ENCODE measurements at regions not wholly inside any gene's neighbourhood (a gene's known extent, or its start where the extent isn't known, plus 50 kb on each side); places are given as distances from the start of the nearest gene placed in this dataset.
"Not testable (repeated sequence)": the region's sequence is repeated elsewhere in the genome, so short reads cannot be mapped to it uniquely, and the experiment has no call there.

DNA sequence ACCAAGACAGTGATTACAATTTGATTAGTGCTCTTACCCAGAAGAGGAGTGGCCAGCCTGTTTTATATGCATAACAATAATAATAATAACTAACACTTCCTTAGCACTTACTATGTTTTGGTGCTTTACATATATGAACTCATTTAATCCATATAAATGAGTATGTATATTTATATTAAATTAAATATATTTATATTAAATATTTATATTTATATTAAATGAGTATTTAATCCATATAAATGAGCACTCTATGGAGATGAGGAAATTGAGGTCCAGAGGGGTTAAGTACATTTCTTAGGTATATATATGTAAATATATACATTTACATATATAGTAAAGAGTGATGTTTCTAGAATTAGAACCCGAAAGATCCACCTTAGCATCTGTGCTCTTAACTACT lies 673.9 kb upstream of the ACVR2A start:
- DNase-seq = no peak

GRCh38 chr2:147165697-147166382 lies 679.0 kb upstream of the ACVR2A start:
- no peak for DNase-seq

DNA sequence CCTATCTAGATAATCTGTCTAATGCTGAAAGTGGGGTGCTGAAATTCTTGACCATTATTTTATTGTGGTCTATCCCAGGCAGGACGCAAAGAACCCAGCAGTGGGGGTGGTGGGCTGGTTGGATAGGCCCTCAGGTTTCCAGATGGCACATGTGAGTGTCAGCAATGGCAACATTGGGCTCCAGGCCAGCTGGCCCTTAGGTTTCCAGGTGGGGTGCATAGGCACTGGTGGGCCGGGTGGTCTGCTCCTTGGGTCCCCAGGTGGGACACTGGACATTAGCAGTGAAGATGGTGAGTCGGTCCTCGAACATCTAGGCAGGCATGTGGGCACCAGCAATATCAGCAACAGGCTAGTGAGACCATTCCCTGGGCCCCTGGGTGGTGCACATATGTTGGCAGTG lies 680.3 kb upstream of the ACVR2A start:
- DNase-seq = no peak

GRCh38 chr2:147161746-147162145 lies 683.1 kb upstream of the ACVR2A start:
- DNase-seq = no peak

DNA sequence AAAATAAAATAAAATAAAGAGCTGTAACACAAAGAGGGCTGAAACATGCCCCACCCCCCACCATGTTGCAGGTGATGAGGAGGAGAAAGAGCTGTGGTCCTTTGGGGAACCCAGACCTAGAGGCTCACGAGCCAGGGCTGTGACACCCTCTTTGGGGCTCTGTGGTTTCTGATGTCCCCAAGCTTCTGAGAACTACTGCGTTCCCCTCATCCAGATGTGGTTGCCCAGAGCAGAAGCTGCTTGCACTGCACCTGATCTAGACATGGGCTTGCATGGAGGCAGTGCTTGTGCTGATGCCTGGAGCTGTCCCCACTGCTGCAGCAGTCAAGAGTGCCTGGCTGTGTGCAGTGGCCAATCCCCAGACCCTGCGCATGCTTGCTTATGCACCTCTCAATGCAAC lies 687.9 kb upstream of the ACVR2A start:
- no peak for DNase-seq

GRCh38 chr2:147150241-147150635 lies 694.6 kb upstream of the ACVR2A start:
- DNase-seq = no peak

- DNase-seq = no peak
These were observed 695.1 kb upstream of the ACVR2A start for GRCh38 chr2:147149575-147150240.

DNA sequence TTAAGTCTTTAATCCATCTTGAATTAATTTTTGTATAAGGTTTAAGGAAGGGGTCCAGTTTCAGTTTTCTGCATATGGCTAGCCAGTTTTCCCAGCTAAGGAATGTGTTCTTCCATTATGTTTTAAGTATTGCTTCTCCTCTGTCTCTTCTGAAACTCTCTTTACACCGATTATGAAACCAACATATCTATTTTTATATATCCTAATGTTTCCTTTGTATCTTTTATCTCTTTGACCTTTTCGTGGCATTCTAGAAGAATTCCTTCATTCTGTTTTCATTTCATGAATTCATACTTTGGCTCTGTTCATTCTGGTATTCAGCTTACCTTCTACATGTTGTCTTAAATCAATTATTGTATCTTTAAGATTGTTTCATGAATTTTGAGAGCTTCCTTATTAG lies 697.0 kb upstream of the ACVR2A start:
- DNase-seq = no peak

DNA sequence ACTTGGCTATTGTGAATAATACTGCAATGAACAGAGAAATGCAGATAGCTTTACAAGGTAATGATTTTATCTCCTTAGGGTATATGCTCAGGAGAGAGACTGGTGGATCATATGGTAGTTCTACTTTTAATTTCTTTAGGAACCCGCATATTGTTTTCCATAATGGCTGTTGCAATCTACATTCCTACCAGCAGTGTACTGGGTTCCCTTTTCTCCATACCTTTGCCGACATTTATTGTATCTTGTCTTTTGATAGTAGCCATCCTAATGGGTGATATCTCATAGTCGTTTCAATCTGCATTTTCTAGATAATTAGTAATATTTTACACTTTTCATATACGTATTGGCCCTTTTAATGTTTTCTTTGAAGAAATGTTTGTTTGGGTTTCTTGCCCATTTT lies 702.9 kb upstream of the ACVR2A start:
- DNase-seq = no peak

DNA sequence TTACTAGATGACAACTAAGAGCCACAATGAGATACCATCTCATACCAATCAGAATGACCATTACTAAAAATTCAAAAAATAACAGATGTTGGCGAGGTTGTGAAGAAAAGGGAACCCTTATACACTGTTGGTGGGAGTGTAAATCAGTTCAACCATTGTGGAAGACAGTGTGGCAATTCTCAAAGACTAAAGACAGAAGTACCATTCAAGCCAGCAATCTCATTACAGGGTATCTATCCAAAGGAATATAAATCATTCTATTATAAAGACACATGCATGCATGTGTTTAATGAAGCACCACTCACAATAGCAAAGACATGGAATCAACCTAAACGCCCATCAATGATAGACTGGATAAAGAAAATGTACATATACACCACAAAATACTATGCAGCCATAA lies 705.1 kb upstream of the ACVR2A start:
- DNase-seq = not testable (repeated sequence)

- DNase-seq = no peak
These were observed 707.1 kb upstream of the ACVR2A start for GRCh38 chr2:147137711-147138110.

GRCh38 chr2:147135376-147135775 lies 709.5 kb upstream of the ACVR2A start:
- DNase-seq = no peak

DNA sequence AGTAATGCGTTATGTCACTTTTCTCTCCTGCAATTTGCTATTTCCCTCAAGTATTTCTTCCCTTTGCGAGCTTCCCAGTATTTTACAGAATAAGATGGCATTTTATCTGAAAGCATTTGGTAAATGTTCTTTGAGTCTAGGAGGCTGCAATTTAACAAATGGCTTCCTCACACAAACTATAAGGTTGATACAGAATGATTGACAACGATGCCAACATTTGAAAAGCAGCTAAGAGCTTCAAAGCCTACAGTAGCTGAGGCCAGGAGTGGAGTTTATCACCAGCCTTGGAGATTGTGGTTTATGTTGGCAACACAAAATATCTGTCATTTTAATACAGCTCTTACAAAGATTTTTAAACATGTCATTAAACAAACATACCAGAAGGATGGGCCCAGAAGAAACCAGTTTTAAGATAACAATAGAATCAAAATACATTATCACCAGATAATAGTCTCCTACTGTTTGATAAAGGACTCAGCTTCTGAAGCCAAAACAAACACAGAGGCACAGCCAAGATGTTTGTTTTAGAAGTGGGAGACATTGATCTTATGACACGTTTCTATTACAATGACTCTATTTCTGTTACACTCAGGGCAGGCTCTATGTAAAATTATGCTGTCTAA lies 711.4 kb upstream of the ACVR2A start:
- no peak for DNase-seq

DNA sequence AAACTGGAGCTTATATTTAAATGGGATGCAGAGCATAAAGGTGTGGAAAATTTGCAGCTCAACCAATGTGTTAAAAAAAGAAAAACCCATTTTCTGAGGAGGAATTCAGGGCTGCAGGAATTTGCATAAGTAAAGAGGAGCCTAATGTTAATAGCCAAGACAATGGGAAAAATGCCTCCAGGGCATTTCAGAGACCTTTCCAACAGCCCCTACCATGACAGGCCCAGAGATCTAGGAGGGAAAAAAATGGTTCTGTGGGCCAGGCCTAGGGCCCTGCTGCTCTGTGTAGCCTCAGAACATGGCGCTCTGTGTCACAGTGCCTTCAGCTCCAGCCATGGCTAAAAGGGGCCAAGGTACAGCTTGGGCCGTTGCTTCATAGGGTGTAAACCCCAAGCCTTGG lies 719.7 kb upstream of the ACVR2A start:
- no peak for DNase-seq

DNA sequence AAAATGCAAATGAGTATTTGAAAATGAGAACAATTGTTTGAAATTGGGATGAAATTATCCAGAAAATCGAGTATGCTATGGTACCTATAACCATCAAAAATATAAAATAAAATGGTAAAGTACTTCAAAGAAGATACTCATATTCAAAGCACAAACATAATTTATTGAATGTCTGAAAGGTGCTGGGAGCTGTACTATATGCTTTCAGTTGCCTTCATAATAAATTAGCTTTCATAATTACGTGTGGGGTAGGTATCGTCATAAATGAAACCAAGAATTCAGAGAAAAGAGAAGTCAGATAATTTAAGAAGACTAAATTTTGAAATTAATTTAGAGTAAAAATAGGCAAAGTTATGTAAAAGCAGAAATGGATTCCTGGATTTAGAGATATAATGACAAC lies 721.9 kb upstream of the ACVR2A start:
- DNase-seq = no peak

- DNase-seq = no peak
These were observed 733.9 kb upstream of the ACVR2A start for GRCh38 chr2:147110962-147111361.

DNA sequence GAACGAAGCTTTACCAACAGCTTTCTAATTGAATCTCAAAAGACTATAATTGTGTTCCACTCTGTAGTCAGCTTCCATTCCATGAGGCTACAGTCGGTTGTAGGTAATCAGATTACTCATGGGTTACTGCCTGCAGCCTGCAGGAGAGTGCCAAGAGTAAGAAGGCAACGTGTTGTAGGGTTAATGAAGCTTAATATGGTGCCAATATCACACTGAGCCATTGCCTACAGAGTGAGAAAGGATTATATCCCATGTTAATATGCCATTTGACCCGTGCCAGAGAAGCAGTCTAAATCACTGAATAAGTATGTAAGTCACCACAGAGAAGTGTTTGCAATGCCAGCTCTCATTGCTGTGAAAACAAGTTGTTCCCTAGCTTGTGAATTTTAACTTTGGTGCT lies 734.5 kb upstream of the ACVR2A start:
- DNase-seq = no peak

DNA sequence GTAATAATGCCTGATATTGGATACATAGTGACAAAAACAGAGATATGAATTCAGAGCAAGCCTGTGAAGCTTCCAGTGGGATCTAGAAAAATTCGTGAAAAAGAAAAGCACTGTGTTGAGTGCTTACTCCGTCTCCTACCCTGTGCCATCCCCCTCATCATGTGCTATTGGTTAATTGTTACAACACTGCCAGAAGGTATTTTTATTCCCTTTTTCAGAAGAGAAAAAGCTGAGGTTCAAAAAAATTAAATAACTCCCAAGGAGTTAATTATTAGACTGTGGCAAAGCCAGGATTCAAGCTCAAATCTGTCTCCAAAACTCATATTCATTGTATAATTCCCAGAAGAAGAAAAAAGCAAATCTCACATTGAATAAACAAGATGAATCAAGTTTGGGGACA lies 735.5 kb upstream of the ACVR2A start:
- DNase-seq = no peak

GRCh38 chr2:147108548-147108947 lies 736.3 kb upstream of the ACVR2A start:
- DNase-seq = no peak

DNA sequence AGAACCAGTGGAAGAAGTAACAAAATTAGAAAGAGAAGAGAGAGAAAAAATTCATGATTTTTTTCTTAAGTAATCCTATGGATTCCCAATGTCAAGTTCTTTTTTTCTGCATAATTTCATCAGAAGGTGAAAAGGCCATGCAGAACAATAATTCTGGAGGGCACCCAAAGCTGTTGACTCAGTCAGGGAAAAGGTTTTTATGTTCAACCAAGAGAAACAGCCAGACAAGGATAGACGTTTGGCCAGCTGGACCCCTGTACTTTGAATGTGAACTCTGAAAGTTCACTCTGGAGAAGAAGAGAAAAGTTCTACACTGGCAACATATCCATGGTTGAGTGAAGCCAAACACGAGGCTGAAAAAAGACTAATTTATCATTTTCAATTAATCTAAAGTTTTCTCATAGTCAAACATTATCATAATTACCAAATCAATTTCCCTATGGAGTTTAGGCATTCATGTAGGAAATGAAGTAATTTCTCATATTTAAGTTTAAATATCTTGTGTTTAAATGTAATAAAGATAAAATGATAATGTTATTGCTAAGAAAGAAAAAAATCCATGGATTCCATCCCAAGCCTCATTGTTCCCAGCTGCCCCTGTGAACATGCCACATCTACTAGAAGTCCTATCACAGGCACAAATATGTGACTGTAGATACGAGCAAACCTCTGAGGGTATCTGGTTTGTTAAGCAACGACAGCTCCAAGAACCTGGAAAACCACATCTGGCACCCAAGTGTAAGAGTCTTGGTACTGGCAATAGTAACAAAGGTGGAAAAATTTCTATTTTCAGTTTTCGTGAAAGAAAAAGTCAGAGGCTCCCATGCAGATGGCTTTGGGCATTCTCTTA lies 742.7 kb upstream of the ACVR2A start:
- no peak for DNase-seq

- no peak for DNase-seq
These were observed 744.3 kb upstream of the ACVR2A start for GRCh38 chr2:147100406-147101035.

GRCh38 chr2:147099845-147100244 lies 745.0 kb upstream of the ACVR2A start:
- no peak for DNase-seq

DNA sequence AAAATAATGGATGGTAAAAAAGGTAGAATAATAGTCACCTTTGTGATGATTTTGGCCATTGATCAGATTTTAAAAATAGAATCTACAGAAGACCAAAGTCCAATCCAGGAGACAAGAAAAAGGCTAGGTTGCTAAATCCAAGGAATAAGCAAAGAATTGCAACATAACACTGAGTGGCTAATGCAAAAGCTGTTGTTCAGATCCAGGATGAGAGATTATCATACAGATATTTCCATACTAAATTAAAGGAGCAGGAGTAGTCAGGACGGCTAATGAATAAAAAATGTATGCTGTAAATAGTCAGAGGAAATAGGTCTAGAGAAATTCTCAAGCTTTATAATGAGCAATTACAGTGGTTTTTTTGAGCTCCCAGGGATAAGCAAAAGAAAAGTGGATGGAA lies 745.9 kb upstream of the ACVR2A start:
- no peak for DNase-seq
